Activated naive CD8-positive, alpha-beta T cell treated with anti-CD3 and anti-CD28 coated beads for 36 hours (primary cell): ENCODE measurements at regions not wholly inside any gene's neighbourhood (a gene's known extent, or its start where the extent isn't known, plus 50 kb on each side); places are given as distances from the start of the nearest gene placed in this dataset.
"Not testable (repeated sequence)": the region's sequence is repeated elsewhere in the genome, so short reads cannot be mapped to it uniquely, and the experiment has no call there.

ENCODE experiments used
- DNase-seq: peaks from one replicate; pipeline ENCODE4 v3.0.0; 2021
- H3K27ac Mint-ChIP-seq: one replicate; pipeline ENCODE4 v1.8.0; 2022; ENCODE audit warnings: mild to moderate bottlenecking, moderate library complexity, mixed read lengths
- H3K27me3 Mint-ChIP-seq: one replicate; pipeline ENCODE4 v1.8.0; 2022; ENCODE audit warnings: mild to moderate bottlenecking, mixed read lengths
- H3K36me3 Mint-ChIP-seq: one replicate; pipeline ENCODE4 v1.8.0; 2021; ENCODE audit warnings: mild to moderate bottlenecking, mixed read lengths
- H3K4me1 Mint-ChIP-seq: one replicate; pipeline ENCODE4 v1.8.0; 2021; ENCODE audit warnings: mixed read lengths
- H3K4me3 Mint-ChIP-seq: one replicate; pipeline ENCODE4 v1.8.0; 2022; ENCODE audit warnings: mild to moderate bottlenecking, moderate library complexity, mixed read lengths
- H3K9me3 Mint-ChIP-seq: one replicate; pipeline ENCODE4 v1.8.0; 2022; ENCODE audit warnings: mixed read lengths

- Mint-ChIP-seq H3K4me3 (no peak overlapping the region), H3K4me1 (no peaks in the 10 kb centered on the region), H3K9me3 (peaks cover 12% of the 10 kb centered on the region), H3K27ac (no peak overlapping the region), H3K36me3 (no peaks in the 10 kb centered on the region), H3K27me3 (no peaks in the 10 kb centered on the region)
- no peak for DNase-seq
Observed at GRCh38 chr10:83736008-83736407, 403.3 kb upstream of the GHITM start.

- no peak for DNase-seq
- Mint-ChIP-seq H3K9me3 (peaks cover 30% of the 10 kb centered on the region), H3K36me3 (no peaks in the 10 kb centered on the region), H3K4me3 (no peak overlapping the region), H3K4me1 (no peaks in the 10 kb centered on the region), H3K27me3 (no peaks in the 10 kb centered on the region), H3K27ac (no peak overlapping the region)
Observed at GRCh38 chr10:83750604-83751003, 388.7 kb upstream of the GHITM start.

- no peaks in the 10 kb centered on the region for H3K27me3 Mint-ChIP-seq
- no peak overlapping the region for H3K27ac Mint-ChIP-seq
- no peaks in the 10 kb centered on the region for H3K4me1 Mint-ChIP-seq
- peaks cover 32% of the 10 kb centered on the region for H3K9me3 Mint-ChIP-seq
- no peaks in the 10 kb centered on the region for H3K36me3 Mint-ChIP-seq
- no peak for DNase-seq
- H3K4me3 Mint-ChIP-seq: no peak overlapping the region
Observed at GRCh38 chr10:83753490-83753889, 385.8 kb upstream of the GHITM start.

GRCh38 chr10:83754857-83755256 lies 384.5 kb upstream of the GHITM start:
- Mint-ChIP-seq H3K27ac (no peak overlapping the region), H3K27me3 (no peaks in the 10 kb centered on the region), H3K4me3 (no peak overlapping the region), H3K36me3 (no peaks in the 10 kb centered on the region), H3K9me3 (peaks cover 32% of the 10 kb centered on the region), H3K4me1 (no peaks in the 10 kb centered on the region)
- DNase-seq: no peak

GRCh38 chr10:83760142-83760541 lies 379.2 kb upstream of the GHITM start:
- DNase-seq: no peak
- no peaks in the 10 kb centered on the region for H3K4me1 Mint-ChIP-seq
- no peaks in the 10 kb centered on the region for H3K36me3 Mint-ChIP-seq
- H3K9me3 Mint-ChIP-seq: peaks cover 5% of the 10 kb centered on the region
- no peak overlapping the region for H3K27ac Mint-ChIP-seq
- H3K27me3 Mint-ChIP-seq: no peaks in the 10 kb centered on the region
- H3K4me3 Mint-ChIP-seq: no peak overlapping the region

- Mint-ChIP-seq H3K27me3 (no peaks in the 10 kb centered on the region), H3K36me3 (no peaks in the 10 kb centered on the region), H3K4me3 (no peak overlapping the region), H3K9me3 (no peaks in the 10 kb centered on the region), H3K4me1 (no peaks in the 10 kb centered on the region), H3K27ac (no peak overlapping the region)
- DNase-seq: no peak
Observed at GRCh38 chr10:83764666-83765065, 374.6 kb upstream of the GHITM start.

- Mint-ChIP-seq H3K9me3 (no peaks in the 10 kb centered on the region), H3K4me1 (no peaks in the 10 kb centered on the region), H3K36me3 (no peaks in the 10 kb centered on the region), H3K27ac (no peak overlapping the region), H3K27me3 (no peaks in the 10 kb centered on the region), H3K4me3 (no peak overlapping the region)
- DNase-seq: no peak
Observed at GRCh38 chr10:83765731-83766130, 373.6 kb upstream of the GHITM start.

GRCh38 chr10:83769281-83769820 lies 370.0 kb upstream of the GHITM start:
- Mint-ChIP-seq H3K4me3 (no peak overlapping the region), H3K27ac (no peak overlapping the region), H3K36me3 (no peaks in the 10 kb centered on the region), H3K27me3 (no peaks in the 10 kb centered on the region), H3K9me3 (peaks cover 6% of the 10 kb centered on the region), H3K4me1 (no peaks in the 10 kb centered on the region)
- DNase-seq: no peak

- not testable (repeated sequence) for DNase-seq, H3K4me1 Mint-ChIP-seq, H3K27ac Mint-ChIP-seq, H3K27me3 Mint-ChIP-seq, H3K4me3 Mint-ChIP-seq, H3K36me3 Mint-ChIP-seq
- peaks cover 14% of the 10 kb centered on the region for H3K9me3 Mint-ChIP-seq
Observed at GRCh38 chr10:83786701-83787100, 352.6 kb upstream of the GHITM start.

GRCh38 chr10:83801983-83802382 lies 337.3 kb upstream of the GHITM start:
- Mint-ChIP-seq H3K36me3 (no peaks in the 10 kb centered on the region), H3K27me3 (no peaks in the 10 kb centered on the region), H3K4me3 (no peak overlapping the region), H3K4me1 (no peaks in the 10 kb centered on the region), H3K27ac (no peak overlapping the region), H3K9me3 (peaks cover 3% of the 10 kb centered on the region)
- DNase-seq: no peak

- H3K4me3 Mint-ChIP-seq: no peak overlapping the region
- no peak for DNase-seq
- H3K27ac Mint-ChIP-seq: no peak overlapping the region
- H3K9me3 Mint-ChIP-seq: peaks cover 2% of the 10 kb centered on the region
- no peaks in the 10 kb centered on the region for H3K36me3 Mint-ChIP-seq
- no peaks in the 10 kb centered on the region for H3K27me3 Mint-ChIP-seq
- H3K4me1 Mint-ChIP-seq: no peaks in the 10 kb centered on the region
Observed at GRCh38 chr10:83806717-83807116, 332.6 kb upstream of the GHITM start.

GRCh38 chr10:83809001-83809400 lies 330.3 kb upstream of the GHITM start:
- Mint-ChIP-seq H3K27me3 (no peaks in the 10 kb centered on the region), H3K36me3 (no peaks in the 10 kb centered on the region), H3K4me1 (no peaks in the 10 kb centered on the region), H3K27ac (no peak overlapping the region), H3K9me3 (no peaks in the 10 kb centered on the region), H3K4me3 (no peak overlapping the region)
- no peak for DNase-seq

GRCh38 chr10:83816942-83817341 lies 322.4 kb upstream of the GHITM start:
- no peak for DNase-seq
- H3K9me3 Mint-ChIP-seq: no peaks in the 10 kb centered on the region
- H3K4me3 Mint-ChIP-seq: no peak overlapping the region
- no peaks in the 10 kb centered on the region for H3K27me3 Mint-ChIP-seq
- no peaks in the 10 kb centered on the region for H3K4me1 Mint-ChIP-seq
- H3K36me3 Mint-ChIP-seq: no peaks in the 10 kb centered on the region
- H3K27ac Mint-ChIP-seq: no peak overlapping the region

- Mint-ChIP-seq H3K27ac (no peak overlapping the region), H3K27me3 (no peaks in the 10 kb centered on the region), H3K4me1 (no peaks in the 10 kb centered on the region), H3K9me3 (no peaks in the 10 kb centered on the region), H3K36me3 (no peaks in the 10 kb centered on the region), H3K4me3 (no peak overlapping the region)
- DNase-seq: no peak
Observed at GRCh38 chr10:83817797-83818196, 321.5 kb upstream of the GHITM start.

- Mint-ChIP-seq H3K9me3 (no peaks in the 10 kb centered on the region), H3K4me1 (no peaks in the 10 kb centered on the region), H3K36me3 (no peaks in the 10 kb centered on the region), H3K4me3 (no peak overlapping the region), H3K27me3 (no peaks in the 10 kb centered on the region), H3K27ac (no peak overlapping the region)
- DNase-seq: no peak
Observed at GRCh38 chr10:83819609-83820008, 319.7 kb upstream of the GHITM start.

GRCh38 chr10:83820033-83820432 lies 319.3 kb upstream of the GHITM start:
- H3K27me3 Mint-ChIP-seq: no peaks in the 10 kb centered on the region
- no peak overlapping the region for H3K4me3 Mint-ChIP-seq
- no peaks in the 10 kb centered on the region for H3K36me3 Mint-ChIP-seq
- DNase-seq: no peak
- H3K9me3 Mint-ChIP-seq: no peaks in the 10 kb centered on the region
- H3K4me1 Mint-ChIP-seq: no peaks in the 10 kb centered on the region
- no peak overlapping the region for H3K27ac Mint-ChIP-seq

- Mint-ChIP-seq H3K9me3 (no peaks in the 10 kb centered on the region), H3K4me3 (no peak overlapping the region), H3K36me3 (no peaks in the 10 kb centered on the region), H3K4me1 (no peaks in the 10 kb centered on the region), H3K27me3 (no peaks in the 10 kb centered on the region), H3K27ac (no peak overlapping the region)
- DNase-seq: no peak
Observed at GRCh38 chr10:83824099-83824498, 315.2 kb upstream of the GHITM start.
